GM04504 (cell line): ENCODE measurements at regions not wholly inside any gene's neighbourhood (a gene's known extent, or its start where the extent isn't known, plus 50 kb on each side); places are given as distances from the start of the nearest gene placed in this dataset.
"Not testable (repeated sequence)": the region's sequence is repeated elsewhere in the genome, so short reads cannot be mapped to it uniquely, and the experiment has no call there.

Source experiments
- DNase-seq: peaks from one replicate; pipeline ENCODE4 v3.0.0-alpha.2; 2012; ENCODE audit warnings: low read depth

DNA sequence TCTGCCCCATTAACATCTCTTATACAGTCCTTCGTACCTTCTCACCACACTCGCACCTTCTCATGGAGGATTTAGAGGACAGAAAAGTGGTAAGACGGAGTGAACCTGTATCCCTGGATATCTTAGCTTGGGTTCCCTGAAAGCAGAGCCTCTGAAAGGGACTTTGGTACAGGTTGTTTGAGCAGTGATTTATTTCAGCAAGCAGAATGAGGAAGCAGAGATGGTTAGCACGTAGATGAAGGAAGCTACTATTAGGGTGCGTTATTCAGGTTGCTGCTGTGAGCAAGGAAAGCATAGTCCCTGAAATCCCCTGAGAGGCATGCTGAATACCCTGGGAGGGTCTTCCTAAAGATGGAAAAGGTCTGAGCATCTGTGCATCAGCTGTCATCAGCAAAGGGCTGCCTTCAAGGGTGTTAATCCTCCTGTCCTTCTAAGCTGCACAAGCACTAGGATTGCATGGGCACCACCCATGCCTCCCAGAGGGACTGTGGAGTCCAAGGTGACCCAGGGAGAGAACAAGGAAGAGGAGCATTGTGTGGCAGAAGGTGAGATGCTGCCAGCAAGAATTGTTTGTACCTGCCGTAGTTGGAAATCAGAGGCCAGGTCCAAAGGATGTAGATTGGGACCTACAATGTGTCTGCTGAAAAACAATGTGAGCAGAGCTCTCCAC is 273.7 kb downstream of the RASEF start:
- no peak for DNase-seq

DNA sequence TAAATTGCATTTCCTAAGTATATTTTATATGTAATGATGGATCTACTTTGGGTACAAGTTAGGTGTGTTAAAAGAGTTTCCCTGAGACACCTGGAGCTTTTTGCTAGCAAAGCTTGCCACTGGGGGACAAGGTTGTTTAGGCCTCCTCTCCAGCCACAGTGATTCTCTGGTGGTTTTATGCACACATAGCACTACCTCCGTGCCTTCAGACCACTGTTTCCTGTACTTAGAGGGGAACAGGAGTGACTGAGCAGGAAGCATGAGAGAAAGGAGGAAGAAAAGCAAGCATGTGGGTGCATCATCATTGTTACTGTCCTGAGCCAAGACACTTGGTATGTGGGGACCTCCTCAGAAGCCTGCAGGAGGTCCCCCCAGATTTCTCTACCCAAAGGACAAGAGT is 272.1 kb downstream of the RASEF start:
- DNase-seq = no peak

DNA sequence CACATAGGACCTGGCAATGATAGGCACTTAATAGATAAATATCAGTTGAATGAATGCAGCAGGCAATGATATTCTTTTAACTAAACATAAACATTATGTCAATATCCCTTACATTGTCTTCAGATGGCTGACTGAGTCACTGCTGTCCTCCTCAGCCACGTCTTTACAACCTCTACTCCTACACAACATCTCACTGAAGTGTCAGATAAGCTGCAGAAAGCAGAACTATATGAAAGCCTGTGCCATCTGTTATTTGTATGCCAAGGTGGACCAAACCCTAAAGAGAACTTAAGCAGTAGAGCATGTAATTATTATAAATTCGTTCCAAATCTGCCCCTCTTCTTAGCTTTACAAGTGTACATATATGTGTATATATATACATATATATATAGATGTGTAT is 271.2 kb downstream of the RASEF start:
- DNase-seq = no peak

DNA sequence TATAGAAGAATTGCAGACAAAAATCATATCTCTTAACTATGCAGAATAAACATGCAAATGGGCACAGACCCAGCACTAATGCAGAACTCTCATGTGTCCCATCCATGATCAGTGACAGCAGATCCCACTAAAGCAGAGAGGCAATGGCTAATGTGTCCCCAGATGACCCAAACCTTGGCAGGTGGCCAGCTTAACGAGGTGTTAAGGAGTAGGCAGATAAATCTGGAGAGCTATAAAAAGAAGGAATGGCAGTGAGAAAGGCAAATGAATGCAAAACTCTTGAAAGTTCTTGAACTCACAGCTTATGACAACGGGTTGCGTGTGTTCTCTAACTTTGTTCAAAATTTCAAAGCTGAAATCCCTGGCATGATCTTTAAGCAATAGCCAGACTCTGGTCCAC is 265.4 kb downstream of the RASEF start:
- no peak for DNase-seq

DNA sequence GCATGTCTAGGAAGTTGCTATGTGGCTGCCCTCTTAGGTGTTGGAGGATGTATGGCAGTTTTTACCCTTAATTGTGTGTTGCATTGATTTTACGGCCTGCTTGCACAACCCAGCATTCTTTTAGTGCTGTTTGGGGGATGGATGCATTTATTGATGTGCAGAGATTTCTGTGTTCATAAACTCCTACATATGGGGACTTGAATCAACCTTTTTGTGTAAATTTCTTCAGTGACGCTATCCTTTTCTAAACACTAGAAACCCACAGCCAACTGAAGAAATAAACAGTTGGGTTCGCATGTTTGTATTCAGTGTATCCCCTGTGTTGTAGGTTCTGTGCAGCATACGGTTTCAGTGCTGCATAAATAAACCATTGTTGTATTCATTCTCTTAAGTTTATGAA is 263.7 kb downstream of the RASEF start:
- no peak for DNase-seq

DNA sequence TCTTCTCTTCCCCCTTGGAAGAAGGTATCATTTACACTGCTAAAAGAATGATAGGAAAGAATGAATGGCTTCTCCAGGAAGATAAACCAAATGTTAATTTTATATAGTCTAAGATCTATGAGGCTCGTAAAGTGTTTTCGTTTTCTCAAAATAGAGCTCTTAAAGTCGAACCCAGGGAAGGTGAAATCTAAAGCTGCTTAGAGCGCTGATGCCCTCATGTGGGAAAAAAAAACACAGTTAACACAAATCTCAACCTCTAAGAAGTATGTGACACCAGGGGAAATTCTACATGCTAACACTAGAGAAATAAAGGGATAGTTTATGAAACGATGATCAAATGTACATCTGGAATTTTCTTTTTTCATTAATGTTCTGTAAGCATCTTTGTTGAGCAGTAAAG is 257.9 kb downstream of the RASEF start:
- no peak for DNase-seq

DNA sequence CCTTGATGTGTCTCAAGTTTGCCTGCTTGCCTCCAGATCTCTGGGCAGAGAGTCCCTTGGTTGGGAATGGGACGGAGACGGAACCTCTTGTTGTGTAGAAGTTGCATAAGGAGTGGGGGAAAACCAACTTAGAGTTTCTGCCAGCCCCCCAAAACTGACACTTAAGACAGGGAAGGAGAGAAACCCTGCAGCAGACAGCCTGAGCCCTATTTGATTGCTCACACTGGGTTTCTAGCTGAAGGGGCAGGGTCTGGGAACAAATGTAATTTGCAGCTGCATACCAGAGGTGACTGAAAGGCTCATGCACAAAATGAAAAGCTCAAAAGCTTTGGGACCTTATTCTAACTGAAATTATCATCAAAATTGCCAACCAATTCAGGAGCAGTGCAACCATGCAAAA is 254.5 kb downstream of the RASEF start:
- no peak for DNase-seq

DNA sequence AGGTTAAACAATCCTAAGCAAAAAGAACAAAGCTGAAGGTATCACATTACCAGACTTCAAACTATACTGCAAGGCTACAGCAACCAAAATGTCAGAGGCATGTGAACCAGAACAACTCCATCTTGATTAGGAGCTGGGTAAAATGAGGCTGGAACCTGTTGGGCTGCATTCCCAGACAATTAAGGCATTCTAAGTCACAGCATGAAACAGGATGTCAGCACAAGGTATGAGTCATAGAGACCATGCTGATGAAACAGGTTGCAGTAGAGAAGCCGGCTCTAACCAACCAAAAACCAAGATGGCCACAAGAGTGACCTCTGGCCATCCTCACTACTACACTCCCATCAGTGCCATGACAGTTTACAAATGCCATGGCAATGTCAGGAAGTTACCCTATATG is 252.0 kb downstream of the RASEF start:
- no peak for DNase-seq

DNA sequence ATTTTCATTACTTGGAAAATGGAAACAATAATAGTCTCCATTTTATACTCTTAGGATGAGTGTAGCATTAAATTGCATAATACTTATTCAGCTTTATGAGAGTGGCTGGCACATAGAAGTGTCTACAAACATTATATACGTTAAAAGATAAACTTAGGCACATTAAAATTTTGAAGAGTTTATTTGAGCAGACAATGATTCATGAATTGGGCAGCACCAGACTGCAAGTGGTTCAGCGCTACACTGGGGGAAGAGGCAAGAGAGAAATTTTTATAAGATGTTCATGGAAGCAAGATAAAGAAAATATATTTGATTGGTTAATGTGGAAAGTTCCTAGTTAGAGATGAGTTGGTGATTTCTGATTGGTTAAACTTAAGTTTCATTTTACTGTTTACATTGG is 243.7 kb downstream of the RASEF start:
- DNase-seq = no peak

DNA sequence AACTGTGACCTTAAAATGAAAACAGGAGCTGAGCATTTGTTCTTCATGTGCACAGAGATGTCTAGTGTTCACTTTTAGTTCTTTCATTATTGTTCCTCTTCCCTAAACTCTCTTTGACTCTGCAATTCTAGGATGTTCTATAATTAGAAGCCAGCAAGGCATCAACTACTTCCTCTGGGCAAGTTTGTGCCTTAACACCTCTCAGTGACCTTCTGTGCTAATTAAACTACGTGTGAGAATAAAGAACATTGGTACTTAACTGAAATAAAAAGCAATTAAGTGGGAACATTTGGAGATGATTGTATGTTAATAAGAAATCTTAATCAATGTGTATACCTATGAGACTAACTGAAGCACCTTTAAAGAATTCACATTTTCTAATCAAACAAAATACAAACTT is 242.8 kb downstream of the RASEF start:
- DNase-seq = no peak

DNA sequence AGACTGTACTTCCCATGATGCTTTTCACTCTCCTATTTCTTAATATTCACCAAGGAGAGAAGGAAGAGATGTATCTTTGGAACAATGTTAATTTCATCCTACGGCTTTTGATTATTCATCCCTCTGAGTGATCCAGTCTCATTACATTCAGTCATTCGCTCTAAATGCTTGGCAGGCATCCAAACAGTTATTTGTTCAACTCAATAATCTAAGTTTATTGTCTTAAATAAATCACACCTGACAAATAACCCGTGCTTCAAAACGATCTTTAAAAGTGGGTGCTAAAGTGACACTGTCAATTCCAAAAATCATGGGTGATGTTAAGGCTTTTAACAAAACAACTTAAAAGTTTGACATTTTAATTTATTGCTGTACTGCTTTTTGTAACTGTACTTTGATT is 233.1 kb downstream of the RASEF start:
- no peak for DNase-seq

DNA sequence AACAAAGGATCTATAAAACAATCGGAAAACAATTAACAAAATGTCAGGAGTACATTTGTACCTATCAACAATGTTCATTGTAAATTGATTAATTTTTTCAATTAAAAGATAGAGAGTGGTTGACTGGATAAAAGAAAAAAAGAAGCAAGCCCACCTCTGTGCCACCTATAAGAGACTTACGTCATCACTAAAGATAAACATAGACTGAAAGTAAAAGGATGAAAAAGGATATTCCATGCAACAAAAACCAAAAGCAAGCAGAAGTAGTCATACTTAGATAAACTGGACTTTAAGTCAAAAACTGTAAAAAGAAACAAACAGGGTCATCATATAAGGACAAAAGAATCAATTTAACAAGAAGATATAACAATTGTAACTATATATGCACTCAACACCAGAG is 197.4 kb downstream of the RASEF start:
- DNase-seq = no peak

DNA sequence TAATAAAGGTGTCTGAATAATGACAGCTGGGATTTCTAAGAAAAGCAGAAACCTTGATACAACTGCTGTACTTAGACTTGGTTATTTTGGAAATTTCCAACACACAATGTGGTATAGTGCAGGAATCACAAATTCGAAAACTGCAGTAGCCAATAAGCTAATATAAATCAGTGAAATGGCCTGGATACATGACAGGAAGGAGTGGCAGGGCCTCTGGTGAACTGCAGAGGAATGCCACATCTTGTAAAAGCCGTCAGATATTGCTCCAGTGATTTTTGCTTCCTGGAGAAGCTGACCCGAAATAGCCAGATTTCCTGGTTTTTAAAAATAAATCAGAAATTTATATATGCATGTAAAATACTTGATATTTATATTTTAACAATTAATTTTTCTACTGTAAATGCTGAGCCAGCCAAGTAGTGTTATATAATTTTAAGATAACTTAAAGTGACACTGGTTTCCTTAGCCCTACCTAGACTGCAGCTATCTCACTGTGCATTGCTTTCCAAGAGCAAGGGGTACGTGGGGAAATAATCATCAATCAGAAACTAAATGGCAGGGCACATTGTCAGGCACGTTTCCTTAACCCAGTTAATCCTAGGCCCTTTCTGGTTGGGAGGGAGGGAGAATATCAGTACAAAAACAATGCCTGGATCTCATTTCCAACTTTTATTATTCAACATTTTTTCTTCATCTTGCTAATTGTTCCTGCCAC is 182.4 kb downstream of the RASEF start:
- DNase-seq = no peak

DNA sequence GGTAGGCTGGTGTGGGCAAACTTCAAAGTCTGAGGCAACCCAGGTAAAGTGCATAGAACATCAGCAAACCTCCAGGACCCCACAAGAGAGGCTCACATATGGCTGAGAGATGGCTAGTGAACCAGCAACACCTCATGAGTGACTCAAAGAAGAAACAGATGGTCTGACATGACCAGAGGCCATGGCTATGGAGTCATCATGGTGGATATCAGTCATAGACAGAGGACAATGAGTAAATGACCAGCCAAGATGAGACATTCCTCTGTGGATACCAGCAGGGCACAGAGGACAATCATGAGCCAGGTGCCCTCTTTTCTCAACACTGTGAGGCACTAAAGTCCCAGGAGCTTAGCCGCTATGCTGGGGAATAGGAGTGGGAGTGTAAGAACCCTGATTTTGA is 180.8 kb downstream of the RASEF start:
- DNase-seq = no peak

DNA sequence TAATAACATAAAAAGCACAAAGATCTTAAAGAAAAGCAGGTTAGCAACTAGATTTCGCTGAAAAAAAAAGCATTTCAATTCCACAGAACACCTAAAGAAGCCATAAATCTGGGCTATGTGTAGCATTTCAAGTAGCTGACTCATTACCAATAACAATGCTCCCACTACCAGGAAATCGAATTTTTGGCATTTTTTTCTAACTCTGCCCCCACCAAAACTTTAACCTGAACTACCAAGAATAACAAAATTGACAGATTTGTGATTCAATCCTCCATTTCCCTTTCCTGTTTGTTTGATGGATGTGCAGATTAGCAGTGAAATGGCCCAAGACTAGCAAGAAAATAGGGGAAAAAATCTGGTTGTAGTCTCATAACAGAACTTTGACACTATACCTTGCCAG is 180.2 kb downstream of the RASEF start:
- DNase-seq = no peak

DNA sequence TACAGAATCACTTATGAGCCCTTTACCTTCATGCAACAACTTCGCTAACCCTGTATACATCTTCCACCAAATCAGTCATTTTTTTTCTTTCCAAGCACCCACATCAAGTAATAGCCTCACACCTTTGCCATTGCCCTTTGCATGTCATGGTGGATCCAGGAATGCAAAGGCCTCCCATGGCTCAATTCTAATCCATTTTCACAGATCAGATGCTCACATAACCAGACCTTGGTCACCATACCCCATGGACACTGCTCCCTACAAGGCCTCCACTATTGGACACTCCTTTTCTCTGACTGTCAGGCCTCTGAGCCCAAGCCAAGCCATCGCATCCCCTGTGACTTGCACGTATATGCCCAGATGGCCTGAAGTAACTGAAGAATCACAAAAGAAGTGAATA is 179.5 kb downstream of the RASEF start:
- DNase-seq = no peak

DNA sequence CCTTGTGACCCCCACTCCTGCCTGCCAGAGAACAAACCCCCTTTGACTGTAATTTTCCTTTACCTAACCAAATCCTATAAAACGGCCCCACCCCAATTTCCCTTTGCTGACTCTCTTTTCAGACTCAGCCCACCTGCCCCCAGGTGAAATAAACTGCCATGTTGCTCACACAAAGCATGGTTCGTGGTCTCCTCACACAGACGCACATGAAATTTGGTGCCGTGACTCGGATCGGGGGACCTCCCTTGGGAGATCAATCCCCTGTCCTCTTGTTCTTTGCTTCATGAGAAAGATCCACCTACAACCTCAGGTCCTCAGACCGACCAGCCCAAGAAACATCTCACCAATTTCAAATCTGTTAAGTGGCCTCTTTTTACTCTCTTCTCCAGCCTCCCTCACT is 179.0 kb downstream of the RASEF start:
- not testable (repeated sequence) for DNase-seq

DNA sequence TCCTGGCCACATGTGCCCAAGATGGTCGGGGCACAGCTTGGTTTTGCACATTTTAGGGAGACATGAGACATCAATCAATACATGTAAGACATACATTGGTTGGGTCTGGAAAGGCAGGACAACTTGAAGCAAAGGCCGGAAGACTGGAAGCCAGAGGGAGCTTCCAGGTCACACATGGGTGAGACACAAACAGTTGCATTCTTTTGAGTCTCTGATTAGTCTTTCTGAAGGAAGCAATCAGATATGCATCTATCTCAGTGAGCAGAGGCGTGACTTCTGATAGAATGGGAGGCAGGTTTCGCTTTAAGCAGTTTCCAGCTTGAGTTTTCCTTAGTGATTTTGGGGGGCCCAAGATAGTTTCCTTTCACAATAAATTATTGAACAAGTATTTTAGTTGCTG is 172.5 kb downstream of the RASEF start:
- DNase-seq = no peak

DNA sequence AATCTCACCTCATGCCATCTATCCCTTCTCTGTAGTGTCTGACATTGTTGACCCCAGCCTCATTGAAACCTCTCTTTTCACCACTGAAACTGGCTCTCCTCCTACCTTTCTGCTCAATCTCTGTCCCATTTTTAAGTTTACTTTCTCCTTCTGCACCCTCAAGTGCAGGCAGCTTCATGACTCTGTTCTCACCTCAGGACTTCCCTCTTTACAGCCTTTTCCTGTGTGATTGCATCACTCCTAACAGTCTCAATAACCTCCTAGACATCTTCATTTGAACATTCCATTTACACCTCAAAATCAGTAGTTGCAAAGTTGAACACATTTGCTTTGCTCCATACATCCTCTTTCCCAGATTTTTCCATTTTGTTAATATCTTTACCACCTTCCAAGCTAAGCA is 172.1 kb downstream of the RASEF start:
- DNase-seq = no peak

DNA sequence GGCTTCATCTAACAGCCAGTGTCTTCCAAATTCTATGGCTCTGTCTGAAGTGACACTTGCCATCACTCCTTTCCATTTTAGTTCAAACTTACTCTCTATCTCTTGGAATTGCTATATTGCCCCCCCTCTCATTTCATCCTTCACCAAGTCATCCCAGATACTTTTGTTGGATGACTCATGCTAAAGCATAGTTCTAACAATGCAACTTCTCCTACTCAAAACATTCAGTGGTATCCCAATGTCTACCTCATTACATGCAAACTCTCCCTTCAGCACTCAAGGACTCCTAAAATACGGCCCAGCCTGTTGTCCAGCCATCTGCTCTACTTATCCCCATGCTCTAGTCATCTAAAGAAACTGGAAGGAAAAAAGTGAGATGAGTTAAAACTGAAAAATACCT is 171.6 kb downstream of the RASEF start:
- DNase-seq = no peak

DNA sequence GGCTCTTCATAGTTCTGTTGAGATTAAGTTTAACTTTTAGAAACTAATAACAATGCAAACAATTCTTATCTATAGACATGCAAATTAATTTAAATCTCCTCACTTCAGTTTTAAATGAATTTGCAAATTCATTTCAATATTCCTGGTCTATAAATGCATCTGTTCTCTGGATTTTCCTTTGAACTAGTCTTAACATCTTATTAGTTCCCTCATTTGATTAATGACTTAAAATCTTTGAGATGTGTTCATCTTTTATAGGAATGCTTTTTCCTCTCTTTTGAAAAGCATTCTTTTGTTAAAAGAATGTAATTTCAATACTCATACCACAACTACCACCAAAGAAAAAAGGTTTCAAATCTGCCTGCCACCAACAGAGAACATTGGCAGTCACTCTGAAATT is 169.4 kb downstream of the RASEF start:
- no peak for DNase-seq

DNA sequence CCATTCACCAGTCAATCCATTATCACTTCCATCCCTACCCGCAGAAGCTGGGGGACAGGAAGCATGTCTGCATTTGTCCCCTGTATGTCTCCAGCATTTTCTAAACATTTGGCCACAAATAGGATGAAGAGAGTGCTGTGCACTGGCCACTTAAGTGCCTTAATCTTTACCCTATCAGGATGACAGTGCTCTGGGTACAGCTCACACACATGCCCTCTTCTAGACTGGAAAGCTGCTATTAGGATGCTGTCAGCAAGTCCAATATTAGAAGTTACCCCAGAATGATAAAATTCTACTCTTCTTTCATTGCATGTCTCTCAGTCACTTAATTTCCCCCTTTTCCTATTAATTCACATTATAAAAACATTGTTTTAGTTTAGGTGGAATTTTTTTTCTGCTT is 168.4 kb downstream of the RASEF start:
- DNase-seq = no peak

DNA sequence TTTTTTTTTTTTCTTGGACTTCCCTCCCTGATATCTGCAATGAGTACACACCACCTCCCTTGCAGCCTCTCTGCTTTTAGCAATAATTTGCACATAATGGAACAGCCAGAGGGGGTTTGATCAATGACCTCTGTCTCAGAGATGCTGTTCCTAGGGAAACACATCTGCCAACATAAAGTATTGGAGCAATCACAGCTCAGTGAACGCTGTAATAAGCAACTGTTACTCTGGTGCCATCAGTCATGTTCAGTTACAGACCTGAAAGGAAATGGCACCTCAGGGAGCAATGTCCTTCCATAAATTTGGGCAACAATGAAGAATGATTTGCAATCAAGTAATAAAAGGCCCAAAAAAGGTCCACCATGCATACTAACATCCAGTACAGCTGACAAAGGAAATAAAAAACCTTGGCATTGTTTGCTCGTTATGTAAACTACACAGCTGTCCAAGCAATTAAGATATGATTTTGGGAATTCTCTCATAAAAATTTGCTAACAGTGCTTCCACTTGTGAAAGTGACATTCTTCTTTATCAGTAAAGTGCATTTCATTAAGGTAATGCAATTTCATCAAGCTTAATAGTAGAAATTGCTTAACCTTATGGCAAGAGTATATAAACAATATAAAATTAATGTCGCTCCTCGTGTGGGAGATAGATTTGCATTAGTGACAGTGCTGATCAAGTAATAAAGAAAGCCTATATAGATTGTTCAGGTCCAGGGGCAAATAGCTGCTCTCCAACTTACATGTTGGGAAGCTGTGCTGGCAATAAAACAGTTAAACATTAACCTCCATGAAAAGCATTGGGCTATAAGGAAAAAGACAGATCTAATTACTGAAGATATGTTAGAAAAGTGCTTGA is 167.8 kb downstream of the RASEF start:
- DNase-seq = no peak

DNA sequence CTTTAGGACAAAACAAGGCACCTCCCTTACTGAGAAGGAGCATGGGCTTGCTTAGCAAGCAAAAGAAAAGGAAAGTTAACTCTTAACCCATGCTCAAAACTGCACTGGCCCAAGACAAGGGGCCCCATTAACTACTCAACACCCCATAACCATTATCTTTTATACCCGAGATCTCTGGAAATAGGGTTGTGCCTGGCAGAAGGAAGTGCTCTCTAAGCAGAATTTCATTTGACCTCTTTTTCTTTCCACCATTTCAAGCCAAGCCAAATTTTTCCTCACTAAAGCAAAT is 167.2 kb downstream of the RASEF start:
- no peak for DNase-seq
